ENCODE measurements at regions not wholly inside any gene's neighbourhood (a gene's known extent, or its start where the extent isn't known, plus 50 kb on each side); places are given as distances from the start of the nearest gene placed in this dataset.
A peak's percentile ranks its signal among the peaks of the same experiment; 100 is the strongest.

DNA sequence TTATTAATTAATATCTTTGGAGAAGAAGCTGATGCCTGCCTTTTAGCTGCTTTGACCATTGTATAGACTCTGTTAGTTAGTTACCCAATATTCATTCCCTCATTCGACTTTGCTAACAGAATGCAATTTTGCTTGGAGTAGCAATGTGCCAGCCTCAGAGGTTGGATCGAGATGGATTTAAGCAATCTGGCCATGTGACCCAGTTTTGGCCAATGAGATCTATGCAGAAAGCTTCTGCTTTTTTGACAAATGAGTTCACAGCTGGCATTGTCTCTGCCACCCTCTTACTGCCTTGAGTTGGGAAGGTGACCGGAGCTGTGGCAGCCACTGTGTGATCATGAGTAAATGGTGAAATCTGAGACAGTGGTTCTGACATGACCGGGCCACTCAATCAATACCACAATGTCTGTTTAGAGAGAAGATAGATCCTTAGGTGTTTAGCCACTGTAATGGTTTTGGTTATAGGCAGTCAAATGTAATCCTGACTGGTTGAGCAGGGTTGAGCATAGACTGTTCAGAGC is 74.9 kb upstream of the MED13L start:
- H3K36me3 Mint-ChIP-seq, result no peaks in the 10 kb centered on the region
- no peak overlapping the region for H3K4me3 Mint-ChIP-seq
- DNase-seq (ENCODE audit: low spot score) (no peak), ATAC-seq (peak in 1 of 2 donors; percentile 53)
- H3K9me3 Mint-ChIP-seq, result no peaks in the 10 kb centered on the region
- no peaks in the 10 kb centered on the region for H3K4me1 Mint-ChIP-seq (ENCODE audit: low read depth in 2 of 2)
- H3K27ac Mint-ChIP-seq, result no peak overlapping the region
- no peaks in the 10 kb centered on the region for H3K27me3 Mint-ChIP-seq

DNA sequence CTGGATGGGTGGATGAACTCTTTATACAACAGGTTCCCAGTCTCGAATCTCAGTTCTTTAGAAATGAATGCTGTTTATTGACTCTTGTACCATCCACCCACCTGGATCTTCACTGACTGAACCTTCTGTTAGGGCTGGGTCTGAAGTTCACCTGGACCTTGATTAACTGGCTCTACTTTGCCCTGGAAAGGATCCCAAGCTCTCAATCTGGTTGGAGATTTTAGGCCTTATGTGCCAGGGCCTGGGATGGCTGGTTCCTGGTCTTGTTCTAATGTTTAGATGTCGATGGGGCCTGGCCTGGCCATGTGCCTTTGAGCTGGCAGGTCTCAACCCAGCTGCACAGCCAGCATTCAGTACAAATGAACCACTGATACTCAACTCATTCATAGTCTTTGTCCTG is 76.5 kb upstream of the MED13L start:
- no peak for ATAC-seq
- H3K4me1 Mint-ChIP-seq (ENCODE audit: low read depth in 2 of 2), result peaks cover 6 to 7% of the 10 kb centered on the region in 2 donors
- H3K27me3 Mint-ChIP-seq, result no peaks in the 10 kb centered on the region
- DNase-seq (ENCODE audit: low spot score), result no peak
- H3K9me3 Mint-ChIP-seq, result no peaks in the 10 kb centered on the region
- H3K36me3 Mint-ChIP-seq, result no peaks in the 10 kb centered on the region
- H3K4me3 Mint-ChIP-seq, result no peak overlapping the region
- no peak overlapping the region for H3K27ac Mint-ChIP-seq

DNA sequence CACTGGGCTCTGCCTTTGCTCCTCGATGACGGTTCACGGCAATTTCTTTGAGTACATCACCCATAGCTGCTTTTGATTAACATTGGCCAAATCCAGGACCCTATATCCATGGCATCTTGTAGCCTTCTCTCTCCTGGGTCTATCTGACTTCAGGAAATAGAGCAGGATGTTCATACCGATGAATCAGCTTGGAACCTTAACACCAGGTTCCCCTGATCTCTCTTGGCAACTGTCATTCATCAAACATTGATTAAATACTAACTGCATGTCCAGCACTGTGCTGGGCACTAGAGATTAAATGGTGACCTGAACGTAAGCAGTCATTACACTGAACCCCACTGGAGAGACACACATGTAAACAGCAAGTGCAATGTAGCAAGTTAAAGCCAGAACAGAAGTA is 77.0 kb upstream of the MED13L start:
- no peak overlapping the region for H3K27ac Mint-ChIP-seq
- no peak for ATAC-seq
- H3K36me3 Mint-ChIP-seq, result no peaks in the 10 kb centered on the region
- no peak for DNase-seq (ENCODE audit: low spot score)
- H3K4me1 Mint-ChIP-seq (ENCODE audit: low read depth in 2 of 2), result peaks cover 12 to 13% of the 10 kb centered on the region in 2 donors
- H3K9me3 Mint-ChIP-seq, result no peaks in the 10 kb centered on the region
- H3K4me3 Mint-ChIP-seq, result no peak overlapping the region
- H3K27me3 Mint-ChIP-seq, result no peaks in the 10 kb centered on the region

DNA sequence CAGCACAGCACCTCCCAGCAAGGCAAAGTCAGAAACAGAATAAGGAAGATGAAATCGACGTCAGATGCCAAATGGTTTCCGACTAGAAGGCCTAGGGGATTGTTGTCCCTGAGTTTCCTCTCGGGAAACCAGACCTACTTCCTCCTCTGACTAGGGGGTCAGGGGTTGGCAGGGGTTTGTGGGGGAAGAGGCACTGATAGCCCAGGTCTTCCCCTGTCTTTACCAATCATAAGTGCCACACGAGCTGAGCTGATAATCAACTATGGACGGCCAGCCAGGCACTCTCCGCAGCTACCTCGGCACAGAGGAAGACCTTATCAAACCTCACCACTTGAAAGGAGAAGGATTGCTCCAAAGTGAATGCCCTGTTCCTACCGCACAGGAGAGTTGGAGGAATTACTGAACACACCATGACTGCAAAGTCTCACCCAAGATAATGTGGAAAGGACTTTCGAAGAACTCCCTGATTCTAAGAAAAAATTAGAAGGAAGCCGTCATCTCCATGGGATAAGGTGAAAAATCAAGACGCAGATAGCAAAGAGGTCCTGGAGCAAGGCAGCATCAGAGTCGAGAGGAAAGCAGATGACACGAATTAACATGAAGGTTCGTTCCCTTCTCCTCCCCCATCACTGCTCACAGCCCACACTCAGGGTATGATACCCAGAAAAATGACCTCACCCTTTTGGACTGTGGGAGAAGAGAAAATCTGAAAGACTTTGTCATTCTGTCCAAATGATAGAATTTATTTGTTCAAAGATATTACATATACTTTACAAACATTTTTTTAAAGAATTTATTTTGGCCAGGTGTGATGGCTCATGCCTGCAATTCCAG is 77.7 kb upstream of the MED13L start:
- Mint-ChIP-seq H3K27me3 (no peaks in the 10 kb centered on the region), H3K9me3 (no peaks in the 10 kb centered on the region), H3K4me3 (no peak overlapping the region), H3K36me3 (no peaks in the 10 kb centered on the region), H3K4me1 (ENCODE audit: low read depth in 2 of 2) (peaks cover 16 to 18% of the 10 kb centered on the region in 2 donors), H3K27ac (no peak overlapping the region)
- DNase-seq (ENCODE audit: low spot score) (no peak), ATAC-seq (no peak)

DNA sequence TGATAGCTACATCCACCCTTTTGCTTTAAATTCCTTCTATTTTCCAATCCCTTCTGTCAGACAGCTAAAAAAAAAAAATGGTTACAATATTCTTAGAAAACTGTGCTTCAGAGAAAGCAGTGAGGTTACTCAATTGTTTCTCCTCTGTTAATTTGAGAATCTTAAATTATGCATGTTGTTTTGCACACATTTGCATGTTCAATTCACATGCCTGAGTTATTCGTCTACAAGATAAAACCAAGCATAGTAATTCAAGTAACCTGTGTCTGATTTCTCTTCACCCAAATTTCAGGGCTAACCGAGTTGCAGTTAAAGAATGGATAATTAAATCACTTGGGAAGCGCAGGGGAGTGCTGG is 81.0 kb upstream of the MED13L start:
- no peaks in the 10 kb centered on the region for H3K36me3 Mint-ChIP-seq
- no peak for DNase-seq (ENCODE audit: low spot score)
- no peaks in the 10 kb centered on the region for H3K9me3 Mint-ChIP-seq
- no peak for ATAC-seq
- peak overlapping the region; percentile 78 for H3K4me3 Mint-ChIP-seq
- H3K4me1 Mint-ChIP-seq (ENCODE audit: low read depth in 2 of 2), result peaks cover 25 to 27% of the 10 kb centered on the region in 2 donors
- H3K27me3 Mint-ChIP-seq, result no peaks in the 10 kb centered on the region
- peak overlapping the region; percentile 51 to 83 for H3K27ac Mint-ChIP-seq

DNA sequence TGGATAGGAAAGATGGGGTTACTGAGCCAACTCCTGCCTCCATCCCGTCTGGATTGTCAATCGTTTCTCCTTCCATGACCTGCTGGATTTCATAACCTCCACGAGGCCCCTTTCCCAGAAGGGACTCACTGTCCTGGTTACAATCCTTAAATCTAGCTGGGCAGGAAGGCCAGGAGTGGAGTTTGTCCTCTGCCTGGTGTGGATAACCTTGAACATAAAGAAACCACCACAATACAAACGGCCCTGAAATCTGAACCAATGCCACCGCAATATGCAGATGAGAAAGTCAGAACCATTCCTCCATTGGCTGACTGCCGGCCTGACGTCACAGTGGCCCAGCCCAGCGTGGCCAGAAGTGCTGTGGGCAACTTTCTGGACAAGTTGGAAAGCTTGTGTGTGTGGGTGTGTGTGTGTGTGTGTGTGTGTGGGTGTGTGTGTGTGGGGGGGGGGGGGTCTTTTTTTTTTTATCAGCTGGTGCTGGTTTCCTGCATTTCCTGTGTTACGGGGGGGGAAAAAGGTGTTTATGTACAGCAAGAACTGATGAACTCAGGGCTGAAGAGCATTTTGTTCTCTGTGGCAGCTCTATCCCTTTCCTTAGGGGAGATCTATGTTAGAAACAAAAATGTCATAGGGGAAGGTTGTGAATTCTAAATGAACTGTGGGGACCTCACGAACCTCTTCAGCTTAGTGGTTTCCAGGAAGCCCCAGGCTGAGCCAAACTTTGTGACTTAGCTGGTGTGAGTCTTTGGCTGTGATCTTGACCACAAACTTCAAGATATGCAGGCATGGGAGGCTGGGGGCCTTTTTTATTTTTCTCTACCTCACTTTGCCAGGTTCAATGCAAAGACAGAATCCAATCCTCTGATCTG is 81.6 kb upstream of the MED13L start:
- DNase-seq (ENCODE audit: low spot score) (peak; percentile 86), ATAC-seq (peak; percentile 96 to 98)
- Mint-ChIP-seq H3K4me1 (ENCODE audit: low read depth in 2 of 2) (peaks cover 25 to 27% of the 10 kb centered on the region in 2 donors), H3K27me3 (no peaks in the 10 kb centered on the region), H3K9me3 (no peaks in the 10 kb centered on the region), H3K36me3 (no peaks in the 10 kb centered on the region), H3K4me3 (peak overlapping the region; percentile 78), H3K27ac (peak overlapping the region; percentile 51 to 83)

DNA sequence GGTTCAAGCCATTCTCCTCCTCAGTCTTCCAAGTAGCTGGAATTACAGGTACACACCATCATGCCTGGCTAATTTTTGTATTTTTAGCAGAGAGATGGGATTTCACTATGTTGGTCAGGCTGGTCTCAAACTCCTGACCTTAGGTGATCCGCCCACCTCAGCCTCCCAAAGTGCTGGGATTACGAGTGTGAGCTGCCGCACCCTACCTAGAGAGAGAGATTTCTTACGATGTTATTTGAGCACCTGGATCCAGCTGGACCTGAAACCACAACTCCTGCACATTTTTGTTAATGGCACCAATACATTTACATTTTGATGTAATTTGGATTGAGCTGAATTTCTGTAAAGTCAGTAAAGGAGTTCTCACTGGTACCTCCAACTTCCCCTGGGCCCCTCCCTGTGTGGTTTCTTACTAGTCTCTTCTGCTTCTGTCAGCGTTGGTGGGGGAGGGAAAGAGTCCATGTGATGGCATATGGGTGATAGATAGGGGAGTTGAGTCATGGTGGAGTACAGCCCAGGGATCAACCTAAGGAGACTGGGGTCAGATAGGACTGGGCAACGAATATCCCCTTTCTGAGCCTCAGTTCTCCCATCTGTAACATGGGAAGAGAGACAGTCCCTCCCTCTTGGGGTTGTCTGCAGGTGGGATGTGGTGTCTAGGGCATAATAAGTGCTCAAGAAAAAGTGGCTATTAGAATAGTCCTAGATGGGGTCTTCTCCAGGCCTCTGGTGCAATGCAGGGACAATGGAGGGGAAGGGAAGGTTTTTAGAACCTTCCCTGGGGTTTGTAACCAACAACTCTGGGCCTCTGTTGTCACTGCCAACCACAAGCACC is 83.3 kb upstream of the MED13L start:
- Mint-ChIP-seq H3K27ac (peak overlapping the region; percentile 51 to 83), H3K4me3 (peak overlapping the region; percentile 78), H3K9me3 (no peaks in the 10 kb centered on the region), H3K36me3 (no peaks in the 10 kb centered on the region), H3K4me1 (ENCODE audit: low read depth in 2 of 2) (peaks cover 25 to 27% of the 10 kb centered on the region in 2 donors), H3K27me3 (no peaks in the 10 kb centered on the region)
- ATAC-seq (no peak), DNase-seq (ENCODE audit: low spot score) (no peak)

DNA sequence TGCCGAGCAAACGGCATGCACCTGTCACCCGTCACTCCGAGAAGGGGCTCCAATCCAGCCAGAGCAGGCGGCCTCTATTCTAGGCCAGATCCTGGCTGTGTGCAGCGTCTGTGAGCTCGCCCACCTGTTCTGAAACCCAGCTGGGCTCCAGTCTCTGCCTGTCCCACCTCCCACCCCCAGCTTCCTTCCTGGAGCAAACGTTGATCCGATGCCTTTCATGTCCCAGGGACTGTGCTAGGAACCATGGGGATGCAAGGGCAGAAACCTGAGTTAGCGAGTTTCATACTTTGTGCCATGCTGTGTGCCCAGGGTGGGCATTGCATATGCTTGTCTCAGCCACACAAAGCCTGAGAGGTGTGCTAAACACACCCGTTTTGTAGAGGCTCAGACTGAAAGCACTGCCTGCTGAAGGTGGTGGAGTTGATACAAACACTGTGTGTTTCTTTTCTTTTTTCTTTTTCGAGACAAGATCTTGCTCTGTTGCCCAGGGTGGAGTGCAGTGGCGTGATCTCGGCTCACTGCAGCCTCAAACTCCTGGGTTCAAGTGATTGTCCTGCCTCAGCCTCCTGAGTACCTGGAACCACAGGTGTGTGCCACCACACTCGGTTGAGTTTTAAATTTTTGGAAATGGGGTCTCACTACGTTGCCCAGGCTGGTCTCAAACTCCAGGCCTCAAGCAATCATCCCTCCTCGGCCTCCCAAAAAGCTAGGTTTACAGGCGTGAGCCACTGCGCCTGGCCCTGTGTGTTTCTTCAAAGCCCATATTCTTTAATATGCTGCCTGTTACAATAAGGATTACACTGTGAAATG is 84.1 kb upstream of the MED13L start:
- Mint-ChIP-seq H3K36me3 (no peaks in the 10 kb centered on the region), H3K4me3 (no peak overlapping the region), H3K9me3 (no peaks in the 10 kb centered on the region), H3K4me1 (ENCODE audit: low read depth in 2 of 2) (peaks cover 25 to 27% of the 10 kb centered on the region in 2 donors), H3K27ac (no peak overlapping the region), H3K27me3 (peaks cover 0 to 1% of the 10 kb centered on the region in 2 donors)
- DNase-seq (ENCODE audit: low spot score), result no peak
- no peak for ATAC-seq

DNA sequence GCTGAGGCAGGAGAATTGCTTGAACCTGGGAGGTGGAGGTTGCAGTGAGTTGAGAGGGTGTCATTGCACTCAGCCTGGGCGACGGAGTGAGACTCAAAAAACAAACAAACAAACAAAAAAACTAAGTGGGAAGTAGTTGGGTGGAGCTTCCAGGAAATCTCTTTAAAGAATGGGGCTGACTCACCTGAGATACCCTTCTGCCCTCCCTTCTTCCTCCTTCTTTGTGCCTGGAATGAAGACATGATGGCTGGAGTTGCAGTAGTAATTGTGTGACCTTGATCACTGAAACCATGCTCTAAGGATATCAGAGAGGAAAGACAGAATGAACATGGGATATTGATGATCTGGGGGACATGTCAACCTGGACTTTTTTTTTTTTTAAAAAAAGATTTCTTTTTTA is 87.6 kb upstream of the MED13L start:
- no peak for ATAC-seq
- DNase-seq (ENCODE audit: low spot score), result no peak
- Mint-ChIP-seq H3K4me1 (ENCODE audit: low read depth in 2 of 2) (peaks cover 8 to 9% of the 10 kb centered on the region in 2 donors), H3K27ac (no peak overlapping the region), H3K4me3 (no peak overlapping the region), H3K36me3 (no peaks in the 10 kb centered on the region), H3K9me3 (no peaks in the 10 kb centered on the region), H3K27me3 (peaks cover 0 to 8% of the 10 kb centered on the region in 2 donors)

DNA sequence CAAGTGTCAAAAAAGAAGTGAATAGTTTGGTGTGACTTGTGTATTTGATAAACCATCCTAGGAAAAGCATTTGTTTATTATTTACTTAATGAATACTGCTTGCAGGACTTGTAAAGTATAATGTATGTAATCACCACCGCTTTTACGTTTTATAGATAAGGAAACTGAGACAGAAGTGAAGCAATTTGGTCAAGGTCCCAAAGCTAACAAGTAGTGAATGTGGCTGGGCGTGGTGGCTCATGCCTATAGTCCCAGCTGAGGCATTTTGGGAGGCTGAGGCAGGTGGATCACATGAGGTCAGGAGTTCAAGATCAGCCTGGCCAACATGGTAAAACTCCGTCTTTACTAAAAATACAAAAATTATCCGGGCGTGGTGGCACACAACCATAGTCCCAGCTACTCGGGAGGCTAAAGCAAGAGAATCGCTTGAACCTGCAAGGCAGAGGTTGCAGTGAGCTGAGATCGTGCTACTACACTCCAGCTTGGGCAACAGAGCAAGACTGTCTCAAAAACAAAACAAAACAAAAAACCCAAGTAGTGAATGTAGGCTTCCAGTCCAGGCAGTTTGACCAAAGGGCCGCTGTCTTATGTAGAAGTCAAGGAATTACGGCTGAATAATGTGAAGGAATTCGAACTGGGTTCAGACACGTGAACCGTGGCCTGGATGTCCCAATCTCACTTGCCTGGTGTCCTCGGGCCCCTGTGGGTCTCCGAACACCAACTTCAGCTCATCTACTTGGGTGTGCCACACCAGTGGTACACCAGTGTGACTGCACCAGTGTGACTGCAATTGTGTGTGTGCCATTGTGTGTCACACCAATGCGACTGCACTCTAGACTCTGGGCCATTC is 88.3 kb upstream of the MED13L start:
- ATAC-seq, result no peak
- H3K27ac Mint-ChIP-seq, result no peak overlapping the region
- peaks cover 2 to 3% of the 10 kb centered on the region in 2 donors for H3K4me1 Mint-ChIP-seq (ENCODE audit: low read depth in 2 of 2)

DNA sequence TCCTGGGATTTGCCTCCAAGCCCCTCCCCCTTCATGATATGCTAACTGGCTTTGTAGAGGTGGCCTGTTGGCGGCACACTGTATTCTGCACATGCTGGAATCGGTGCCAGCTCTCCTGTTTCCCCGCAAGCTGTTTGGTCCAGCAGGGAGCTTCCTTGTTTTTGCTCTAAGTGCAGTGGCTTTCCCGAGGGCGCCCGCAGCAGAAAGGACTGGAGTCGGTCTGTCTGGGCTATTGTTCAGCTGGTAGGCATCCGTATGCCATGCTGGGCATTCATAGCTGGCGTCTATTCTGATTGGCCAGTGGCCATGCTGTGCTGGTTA is 88.9 kb upstream of the MED13L start:
- no peak for ATAC-seq
- no peak overlapping the region for H3K4me3 Mint-ChIP-seq
- DNase-seq (ENCODE audit: low spot score), result no peak
- no peaks in the 10 kb centered on the region for H3K9me3 Mint-ChIP-seq
- H3K4me1 Mint-ChIP-seq (ENCODE audit: low read depth in 2 of 2), result no peaks in the 10 kb centered on the region
- no peaks in the 10 kb centered on the region for H3K36me3 Mint-ChIP-seq
- no peak overlapping the region for H3K27ac Mint-ChIP-seq
- peaks cover 0 to 8% of the 10 kb centered on the region in 2 donors for H3K27me3 Mint-ChIP-seq

More for the DNA sequence above, 88.3 kb upstream of the MED13L start:
- Mint-ChIP-seq H3K27me3 (peaks cover 0 to 8% of the 10 kb centered on the region in 2 donors), H3K9me3 (no peaks in the 10 kb centered on the region), H3K4me3 (no peak overlapping the region), H3K36me3 (no peaks in the 10 kb centered on the region)
- DNase-seq (ENCODE audit: low spot score), result no peak

DNA sequence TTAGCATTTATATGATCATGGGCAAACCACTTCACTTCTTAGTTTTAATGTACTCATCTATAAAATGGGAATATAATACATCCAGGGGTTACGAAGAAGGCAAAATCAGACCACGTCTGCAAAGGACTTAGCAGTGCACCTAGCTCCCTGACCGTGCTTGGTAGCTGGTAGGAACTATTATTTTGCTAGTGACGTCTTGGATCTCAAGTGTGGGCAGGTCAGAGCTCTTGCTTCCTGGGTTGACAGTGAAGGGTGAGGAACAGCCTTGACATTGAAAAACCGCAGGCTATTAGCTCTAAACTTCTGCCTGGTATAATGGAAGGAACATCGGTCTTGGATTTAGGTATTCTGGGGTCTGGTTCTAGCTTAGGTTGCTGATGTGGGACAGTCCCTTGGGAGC is 89.3 kb upstream of the MED13L start:
- DNase-seq (ENCODE audit: low spot score) (no peak), ATAC-seq (no peak)
- Mint-ChIP-seq H3K27ac (no peak overlapping the region), H3K27me3 (peaks cover 0 to 8% of the 10 kb centered on the region in 2 donors), H3K9me3 (no peaks in the 10 kb centered on the region), H3K4me3 (no peak overlapping the region), H3K36me3 (no peaks in the 10 kb centered on the region), H3K4me1 (ENCODE audit: low read depth in 2 of 2) (no peaks in the 10 kb centered on the region)
